ENCODE measurements at regions not wholly inside any gene's neighbourhood (a gene's known extent, or its start where the extent isn't known, plus 50 kb on each side); places are given as distances from the start of the nearest gene placed in this dataset.

DNA sequence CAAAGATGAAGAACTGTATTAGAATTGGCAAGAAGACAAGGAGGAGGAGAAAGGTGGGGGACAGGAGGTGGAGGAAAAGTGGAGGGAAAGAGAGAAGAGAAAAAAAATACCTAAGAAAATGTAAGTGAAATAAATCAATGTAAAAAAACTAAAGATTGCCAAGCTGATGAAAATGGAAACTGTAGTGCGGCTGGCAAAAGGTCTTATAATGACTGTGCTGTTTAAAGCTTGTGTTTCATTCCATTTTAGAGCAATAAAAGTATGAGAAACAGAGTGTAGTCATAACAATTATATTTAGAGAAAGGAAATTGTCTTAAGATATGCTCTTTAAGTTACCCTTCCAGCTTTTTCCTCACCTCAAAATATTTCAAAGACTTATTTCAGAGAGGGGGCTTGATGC, 670.5 kb upstream of the SEMA6A start:
- no peaks in the 10 kb centered on the region for H3K9me3 ChIP-seq
- ChIA-PET CTCF (no interaction called here), POLR2A (no interaction called here)
- WGBS (ENCODE audit: missing lambda C conversion rate) = 0% methylated on average over 1 of the region's 1 CpG
- no peak overlapping the region for H3K27ac ChIP-seq
- DNase-seq (ENCODE audit: low read depth in 1 of 2, low spot score in 1 of 2) (no peak), ATAC-seq (no peak), FAIRE-seq (no peak)
- TF ChIP-seq, protein P1, sequence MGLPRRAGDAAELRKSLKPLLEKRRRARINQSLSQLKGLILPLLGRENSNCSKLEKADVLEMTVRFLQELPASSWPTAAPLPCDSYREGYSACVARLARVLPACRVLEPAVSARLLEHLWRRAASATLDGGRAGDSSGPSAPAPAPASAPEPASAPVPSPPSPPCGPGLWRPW (IDR thresholded peaks at IDR 0.05) = no peak
- TF ChIP-seq, protein P2, sequence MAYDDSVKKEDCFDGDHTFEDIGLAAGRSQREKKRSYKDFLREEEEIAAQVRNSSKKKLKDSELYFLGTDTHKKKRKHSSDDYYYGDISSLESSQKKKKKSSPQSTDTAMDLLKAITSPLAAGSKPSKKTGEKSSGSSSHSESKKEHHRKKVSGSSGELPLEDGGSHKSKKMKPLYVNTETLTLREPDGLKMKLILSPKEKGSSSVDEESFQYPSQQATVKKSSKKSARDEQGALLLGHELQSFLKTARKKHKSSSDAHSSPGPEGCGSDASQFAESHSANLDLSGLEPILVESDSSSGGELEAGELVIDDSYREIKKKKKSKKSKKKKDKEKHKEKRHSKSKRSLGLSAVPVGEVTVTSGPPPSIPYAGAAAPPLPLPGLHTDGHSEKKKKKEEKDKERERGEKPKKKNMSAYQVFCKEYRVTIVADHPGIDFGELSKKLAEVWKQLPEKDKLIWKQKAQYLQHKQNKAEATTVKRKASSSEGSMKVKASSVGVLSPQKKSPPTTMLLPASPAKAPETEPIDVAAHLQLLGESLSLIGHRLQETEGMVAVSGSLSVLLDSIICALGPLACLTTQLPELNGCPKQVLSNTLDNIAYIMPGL (CRISPR knock-in tag; IDR thresholded peaks at IDR 0.05; ENCODE audit: borderline replicate concordance) = no peak
- TF ChIP-seq RFX5 (IDR thresholded peaks at IDR 0.05) (no peak), CHD2 (IDR thresholded peaks at IDR 0.05; ENCODE audit: low read length, partially characterized antibody) (no peak), PHF8 (IDR thresholded peaks at IDR 0.05; ENCODE audit: borderline replicate concordance, low read depth) (no peak), HOXB5 (CRISPR knock-in tag; IDR thresholded peaks at IDR 0.05) (no peak), RAD21 (conservative IDR thresholded peaks at IDR 0.05 in 1 of 2, IDR thresholded peaks at IDR 0.05 in 1 of 2) (no peak), MYC (IDR thresholded peaks at IDR 0.05; ENCODE audit: borderline replicate concordance, low read length) (no peak), EHMT2 (IDR thresholded peaks at IDR 0.05; ENCODE audit: low read depth) (no peak), GATA3 (IDR thresholded peaks at IDR 0.05; ENCODE audit: borderline replicate concordance) (no peak), KDM5A (IDR thresholded peaks at IDR 0.05) (no peak)
- H3K4me3 ChIP-seq = no peak overlapping the region
- no peak overlapping the region for H3K4me2 ChIP-seq
- H3K4me1 ChIP-seq = no peaks in the 10 kb centered on the region

DNA sequence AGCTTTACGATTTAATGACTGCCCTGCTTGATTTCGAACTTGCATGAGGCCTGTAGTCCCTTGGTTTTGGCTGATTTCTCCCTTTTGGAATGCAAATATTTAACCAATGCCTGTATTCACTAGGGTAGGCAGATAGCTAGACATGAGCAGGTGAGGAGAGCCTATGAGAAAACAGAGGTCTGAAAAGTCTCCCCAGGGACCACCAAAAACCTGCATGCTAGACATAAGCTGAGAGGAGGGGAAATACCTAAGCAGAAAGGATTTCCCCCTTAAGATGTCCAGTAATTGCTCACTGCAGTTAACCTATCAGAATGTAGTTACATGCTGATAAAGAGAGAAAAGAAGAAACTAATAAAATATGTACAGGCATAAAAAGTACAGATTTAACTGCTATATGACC, 667.4 kb upstream of the SEMA6A start:
- TF ChIP-seq POLR2A (IDR thresholded peaks at IDR 0.05; ENCODE audit: low read length) = no peak
- TF ChIP-seq POLR2AphosphoS2 (conservative IDR thresholded peaks at IDR 0.05; ENCODE audit: low read length) = no peak
- TF ChIP-seq JUNB (IDR thresholded peaks at IDR 0.05) = no peak
- TF ChIP-seq KDM1A (IDR thresholded peaks at IDR 0.05; ENCODE audit: low read depth) = no peak
- TF ChIP-seq, protein P1 (IDR thresholded peaks at IDR 0.05) = no peak
- no peak for TF ChIP-seq RARB (CRISPR knock-in tag; IDR thresholded peaks at IDR 0.05)
- TF ChIP-seq CHD2 (IDR thresholded peaks at IDR 0.05; ENCODE audit: low read length, partially characterized antibody) = no peak
- TF ChIP-seq, protein P2 (CRISPR knock-in tag; IDR thresholded peaks at IDR 0.05; ENCODE audit: borderline replicate concordance) = no peak
- TF ChIP-seq FOXS1 (CRISPR knock-in tag; IDR thresholded peaks at IDR 0.05) = no peak
- no peak for TF ChIP-seq ZNF302 (CRISPR knock-in tag; IDR thresholded peaks at IDR 0.05)
- TF ChIP-seq, protein P3, sequence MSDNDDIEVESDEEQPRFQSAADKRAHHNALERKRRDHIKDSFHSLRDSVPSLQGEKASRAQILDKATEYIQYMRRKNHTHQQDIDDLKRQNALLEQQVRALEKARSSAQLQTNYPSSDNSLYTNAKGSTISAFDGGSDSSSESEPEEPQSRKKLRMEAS (IDR thresholded peaks at IDR 0.05) = no peak
- TF ChIP-seq HOXA7 (CRISPR knock-in tag; IDR thresholded peaks at IDR 0.05) = no peak
- no peak for TF ChIP-seq SMC3 (IDR thresholded peaks at IDR 0.05)
- Histone ChIP-seq H3K9me3 (no peaks in the 10 kb centered on the region), H3K27ac (no peak overlapping the region), H3K4me2 (no peak overlapping the region), H3K4me3 (no peak overlapping the region), H3K4me1 (no peaks in the 10 kb centered on the region)
- ChIA-PET POLR2A (no interaction called here), CTCF (no interaction called here)
- DNase-seq (ENCODE audit: low read depth in 1 of 2, low spot score in 1 of 2) = no peak
- no peak for ATAC-seq
- WGBS (ENCODE audit: missing lambda C conversion rate) = 0% methylated on average over 2 of the region's 2 CpGs
- no peak for FAIRE-seq

DNA sequence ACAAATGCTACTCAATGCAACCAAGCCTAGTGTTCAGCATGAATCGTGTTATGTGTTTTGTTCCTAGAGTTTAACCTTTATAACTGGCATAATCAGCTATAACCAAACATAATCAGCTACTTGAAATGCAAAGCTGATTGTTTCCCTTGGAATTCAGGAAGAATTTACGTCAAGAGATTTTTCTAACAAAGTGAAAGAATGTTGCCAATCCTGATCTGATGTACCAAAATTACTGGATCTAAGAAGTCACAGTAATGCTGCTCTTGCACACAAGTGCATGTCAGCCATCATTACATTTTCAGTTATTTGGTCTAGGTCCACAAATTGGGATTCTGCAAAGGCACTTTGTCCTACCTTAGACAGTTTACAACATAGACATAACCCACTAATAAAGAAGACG, 662.3 kb upstream of the SEMA6A start:
- CTCF ChIA-PET = no interaction called here
- WGBS (ENCODE audit: missing lambda C conversion rate) = 18% methylated on average over 3 of the region's 3 CpGs
- TF ChIP-seq RFX5 (IDR thresholded peaks at IDR 0.05) (no peak), BHLHE40 (IDR thresholded peaks at IDR 0.05; ENCODE audit: low read depth, low read length) (no peak), TFCP2L1 (CRISPR knock-in tag; IDR thresholded peaks at IDR 0.05) (no peak), ZNF302 (CRISPR knock-in tag; IDR thresholded peaks at IDR 0.05) (no peak), JUN (IDR thresholded peaks at IDR 0.05) (no peak), RARB (CRISPR knock-in tag; IDR thresholded peaks at IDR 0.05) (no peak), FOSL2 (IDR thresholded peaks at IDR 0.05) (no peak), FOSL2 (CRISPR knock-in tag; IDR thresholded peaks at IDR 0.05) (no peak), NR3C1 (IDR thresholded peaks at IDR 0.05) (no peak), ESRRA (IDR thresholded peaks at IDR 0.05; ENCODE audit: borderline replicate concordance, low read length) (no peak)
- TF ChIP-seq, protein P4, sequence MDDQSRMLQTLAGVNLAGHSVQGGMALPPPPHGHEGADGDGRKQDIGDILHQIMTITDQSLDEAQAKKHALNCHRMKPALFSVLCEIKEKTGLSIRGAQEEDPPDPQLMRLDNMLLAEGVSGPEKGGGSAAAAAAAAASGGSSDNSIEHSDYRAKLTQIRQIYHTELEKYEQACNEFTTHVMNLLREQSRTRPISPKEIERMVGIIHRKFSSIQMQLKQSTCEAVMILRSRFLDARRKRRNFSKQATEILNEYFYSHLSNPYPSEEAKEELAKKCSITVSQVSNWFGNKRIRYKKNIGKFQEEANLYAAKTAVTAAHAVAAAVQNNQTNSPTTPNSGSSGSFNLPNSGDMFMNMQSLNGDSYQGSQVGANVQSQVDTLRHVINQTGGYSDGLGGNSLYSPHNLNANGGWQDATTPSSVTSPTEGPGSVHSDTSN (IDR thresholded peaks at IDR 0.05) = no peak
- TF ChIP-seq, protein P2 (CRISPR knock-in tag; IDR thresholded peaks at IDR 0.05; ENCODE audit: borderline replicate concordance) = no peak
- TF ChIP-seq, protein P1 (IDR thresholded peaks at IDR 0.05) = no peak

More for the DNA sequence above, 662.3 kb upstream of the SEMA6A start:
- POLR2A ChIA-PET = no interaction called here
- ATAC-seq = no peak
- DNase-seq (ENCODE audit: low read depth in 1 of 2, low spot score in 1 of 2) = no peak
- FAIRE-seq = no peak
- Histone ChIP-seq H3K4me3 (no peak overlapping the region), H3K27ac (no peak overlapping the region), H3K9me3 (no peaks in the 10 kb centered on the region), H3K4me1 (no peaks in the 10 kb centered on the region), H3K4me2 (no peak overlapping the region)
